MCF 10A (cell line): ENCODE measurements at regions not wholly inside any gene's neighbourhood (a gene's known extent, or its start where the extent isn't known, plus 50 kb on each side); places are given as distances from the start of the nearest gene placed in this dataset.

Experiments
- BruUV-seq: library from RNA; stranded (reverse); fragments of 400-500 nt; replicated peaks from 2 replicates; lab custom pipeline; 2021; lab: Mats Ljungman, UMichigan
- CTCF ChIA-PET: fragments of 300-600 bp; sonication (Branson Sonifier 250); formaldehyde crosslinking; extraction: SDS; loops from one replicate; lab custom pipeline; 2021; ENCODE audit warnings: antibody characterized with exemption, inconsistent platforms; lab: Yijun Ruan, JAX
- POLR2A ChIA-PET: fragments of 300-600, 350-650 bp; sonication (Branson Sonifier 250); formaldehyde crosslinking; extraction: SDS; loops from one replicate; lab custom pipeline; 2020; ENCODE audit warnings: antibody characterized with exemption, inconsistent platforms; lab: Yijun Ruan, JAX
- DNase-seq: peaks from one replicate; pipeline ENCODE4 v3.0.0-alpha.2; 2018; ENCODE audit not compliant: unreplicated experiment
- H3K27ac Mint-ChIP-seq: one replicate; pipeline ENCODE4 v1.8.0; 2022; ENCODE audit warnings: mild to moderate bottlenecking, low read depth, mixed read lengths; ENCODE audit not compliant: unreplicated experiment
- H3K27me3 Mint-ChIP-seq: one replicate; pipeline ENCODE4 v1.8.0; 2022; ENCODE audit warnings: mixed read lengths; ENCODE audit not compliant: insufficient read depth, unreplicated experiment
- H3K36me3 Mint-ChIP-seq: one replicate; pipeline ENCODE4 v1.8.0; 2022; ENCODE audit warnings: mild to moderate bottlenecking, moderate library complexity, mixed read lengths; ENCODE audit not compliant: insufficient read depth, unreplicated experiment
- H3K4me1 Mint-ChIP-seq: one replicate; pipeline ENCODE4 v1.8.0; 2022; ENCODE audit warnings: mixed read lengths; ENCODE audit not compliant: insufficient read depth, unreplicated experiment
- H3K4me3 Mint-ChIP-seq: one replicate; pipeline ENCODE4 v1.8.0; 2022; ENCODE audit warnings: mild to moderate bottlenecking, moderate library complexity, mixed read lengths; ENCODE audit not compliant: unreplicated experiment
- H3K9me3 Mint-ChIP-seq: one replicate; pipeline ENCODE4 v1.8.0; 2022; ENCODE audit warnings: mixed read lengths; ENCODE audit not compliant: unreplicated experiment
- intact Hi-C: fragments of 100-400 bp; cut with micrococcal nuclease; formaldehyde crosslinking; loops from 2 replicates; pipeline ENCODE4 v1.14.1; 2022
- TF ChIP-seq, protein P1 (sequence below): fragments of 200-600 bp; IDR thresholded peaks from one replicate; pipeline ENCODE4 v1.8.0; 2022; ENCODE audit warnings: antibody characterized with exemption, mild to moderate bottlenecking; ENCODE audit not compliant: unreplicated experiment

DNA sequence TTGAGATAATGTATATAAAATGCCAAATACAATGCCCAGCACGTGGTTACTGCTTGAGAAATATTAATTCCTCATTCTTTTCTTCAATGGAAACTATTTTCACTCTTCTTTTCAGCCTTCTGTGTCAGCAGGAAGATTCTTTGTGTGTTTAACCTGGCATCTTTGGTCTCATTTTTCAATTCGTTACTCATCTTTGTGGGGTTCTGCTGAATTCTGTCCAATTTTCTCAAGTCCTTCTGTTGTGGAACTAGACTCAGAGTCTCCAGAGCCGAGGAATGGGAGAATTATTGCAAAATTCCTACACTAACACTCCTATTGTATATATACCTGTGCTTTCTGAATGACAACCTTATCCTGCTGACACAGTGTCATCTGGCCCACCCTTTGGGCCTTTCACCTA is 96.8 kb upstream of the RGMA start:
- CTCF ChIA-PET, result no interaction called here
- no peaks in the 10 kb centered on the region for H3K36me3 Mint-ChIP-seq

DNA sequence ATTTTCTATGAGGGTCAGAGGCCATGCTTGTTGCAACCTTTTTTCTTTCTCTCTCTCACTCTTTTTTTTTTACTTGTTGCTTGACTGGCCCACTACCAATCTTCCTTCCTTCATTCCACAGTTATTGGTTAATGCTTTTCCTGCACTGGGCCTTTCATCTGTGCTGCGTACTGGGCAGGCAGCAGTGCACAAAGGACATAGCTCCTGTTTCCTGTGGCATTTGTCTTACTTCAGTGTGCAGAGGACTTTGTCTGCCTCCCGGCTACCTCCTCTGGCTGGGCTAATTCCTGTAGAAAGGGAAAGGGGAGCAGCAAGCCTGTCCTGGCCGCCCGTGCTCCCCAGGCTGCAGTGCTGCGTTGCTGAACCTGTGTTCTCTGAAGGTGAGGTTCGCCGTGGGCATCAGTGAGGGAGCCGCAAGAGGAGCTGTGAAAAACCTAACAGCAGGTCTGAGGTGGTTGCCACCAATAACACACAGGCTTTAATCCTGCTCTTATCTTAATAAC is 93.7 kb upstream of the RGMA start:
- H3K4me3 Mint-ChIP-seq, result no peak overlapping the region
- intact Hi-C loops, result no loop called here
- no peak overlapping the region for H3K27ac Mint-ChIP-seq
- no peaks in the 10 kb centered on the region for H3K36me3 Mint-ChIP-seq
- POLR2A ChIA-PET, result interaction anchor here (0.8 kb wide), 1 partner anchor 10 kb away, joined by 3 read pairs; no protein-coding TSS in a partner anchor
- no peaks in the 10 kb centered on the region for H3K27me3 Mint-ChIP-seq
- H3K9me3 Mint-ChIP-seq, result no peaks in the 10 kb centered on the region
- CTCF ChIA-PET, result interaction anchor here (1.2 kb wide), 1 partner anchor 8 kb away, joined by 4 read pairs; no protein-coding TSS in a partner anchor
- H3K4me1 Mint-ChIP-seq, result peaks cover 7% of the 10 kb centered on the region
- BruUV-seq, result no TSS peak
- TF ChIP-seq, protein P1, sequence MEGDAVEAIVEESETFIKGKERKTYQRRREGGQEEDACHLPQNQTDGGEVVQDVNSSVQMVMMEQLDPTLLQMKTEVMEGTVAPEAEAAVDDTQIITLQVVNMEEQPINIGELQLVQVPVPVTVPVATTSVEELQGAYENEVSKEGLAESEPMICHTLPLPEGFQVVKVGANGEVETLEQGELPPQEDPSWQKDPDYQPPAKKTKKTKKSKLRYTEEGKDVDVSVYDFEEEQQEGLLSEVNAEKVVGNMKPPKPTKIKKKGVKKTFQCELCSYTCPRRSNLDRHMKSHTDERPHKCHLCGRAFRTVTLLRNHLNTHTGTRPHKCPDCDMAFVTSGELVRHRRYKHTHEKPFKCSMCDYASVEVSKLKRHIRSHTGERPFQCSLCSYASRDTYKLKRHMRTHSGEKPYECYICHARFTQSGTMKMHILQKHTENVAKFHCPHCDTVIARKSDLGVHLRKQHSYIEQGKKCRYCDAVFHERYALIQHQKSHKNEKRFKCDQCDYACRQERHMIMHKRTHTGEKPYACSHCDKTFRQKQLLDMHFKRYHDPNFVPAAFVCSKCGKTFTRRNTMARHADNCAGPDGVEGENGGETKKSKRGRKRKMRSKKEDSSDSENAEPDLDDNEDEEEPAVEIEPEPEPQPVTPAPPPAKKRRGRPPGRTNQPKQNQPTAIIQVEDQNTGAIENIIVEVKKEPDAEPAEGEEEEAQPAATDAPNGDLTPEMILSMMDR, result no peak
- DNase-seq, result no peak

More for the DNA sequence above, 96.8 kb upstream of the RGMA start:
- no TSS peak for BruUV-seq
- H3K4me3 Mint-ChIP-seq, result no peak overlapping the region
- intact Hi-C loops, result no loop called here
- H3K9me3 Mint-ChIP-seq, result no peaks in the 10 kb centered on the region
- H3K27me3 Mint-ChIP-seq, result no peaks in the 10 kb centered on the region
- peak; percentile 11 for DNase-seq
- H3K4me1 Mint-ChIP-seq, result peaks cover 7% of the 10 kb centered on the region
- TF ChIP-seq, protein P1, result no peak
- no peak overlapping the region for H3K27ac Mint-ChIP-seq
- POLR2A ChIA-PET, result no interaction called here

DNA sequence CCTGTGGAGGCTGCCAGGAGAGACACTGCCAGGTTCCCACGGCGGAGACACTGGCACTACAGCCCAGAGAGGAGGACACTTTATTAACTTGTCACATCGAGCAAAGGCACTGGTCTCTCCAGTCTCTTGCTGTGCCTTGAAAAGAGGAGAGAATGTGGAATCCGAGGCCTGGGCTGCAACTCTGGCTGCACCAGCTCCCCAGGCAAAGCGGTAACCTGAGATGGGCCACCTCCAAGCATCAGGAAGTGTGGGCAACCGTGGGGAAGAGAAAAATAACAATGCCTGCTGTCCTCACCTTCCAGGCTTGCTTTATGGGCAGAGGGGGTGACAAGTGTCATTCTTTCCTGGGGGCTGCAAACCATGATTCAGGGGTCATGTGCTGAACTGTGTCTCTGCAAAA is 91.6 kb upstream of the RGMA start:
- Mint-ChIP-seq H3K27me3 (no peaks in the 10 kb centered on the region), H3K4me1 (peaks cover 3% of the 10 kb centered on the region), H3K9me3 (no peaks in the 10 kb centered on the region), H3K27ac (no peak overlapping the region), H3K36me3 (no peaks in the 10 kb centered on the region), H3K4me3 (no peak overlapping the region)
- CTCF ChIA-PET, result interaction anchor here (0.6 kb wide), 1 partner anchor 16 kb away, joined by 4 read pairs; no protein-coding TSS in a partner anchor
- POLR2A ChIA-PET, result no interaction called here
- intact Hi-C loops, result no loop called here
- TF ChIP-seq, protein P1, result no peak
- no TSS peak for BruUV-seq
- no peak for DNase-seq

DNA sequence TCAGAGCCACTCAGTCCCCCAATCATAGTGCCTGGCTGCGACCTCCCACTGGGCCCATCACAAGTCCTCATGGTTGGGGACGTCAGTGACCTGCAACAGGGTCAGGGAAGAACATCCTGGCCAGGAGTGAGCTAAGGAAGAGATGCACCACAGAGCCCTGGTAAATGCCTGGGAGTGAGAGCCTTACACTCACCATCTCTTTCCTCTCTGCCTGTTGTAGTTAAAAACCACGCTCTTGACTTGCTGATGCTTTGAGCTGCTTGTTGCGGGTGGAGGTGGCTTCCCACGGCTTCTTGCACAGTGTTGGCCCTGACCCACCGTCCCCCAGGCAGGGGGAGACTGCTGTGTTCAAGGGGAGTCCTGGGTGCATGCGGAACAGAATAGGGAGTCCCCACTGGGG is 91.1 kb upstream of the RGMA start:
- Mint-ChIP-seq H3K9me3 (no peaks in the 10 kb centered on the region), H3K27ac (no peak overlapping the region)
- CTCF ChIA-PET, result interaction anchor here (0.6 kb wide), 1 partner anchor 16 kb away, joined by 4 read pairs; no protein-coding TSS in a partner anchor

More for the DNA sequence above, 91.1 kb upstream of the RGMA start:
- no peaks in the 10 kb centered on the region for H3K27me3 Mint-ChIP-seq
- intact Hi-C loops, result no loop called here
- H3K4me1 Mint-ChIP-seq, result no peaks in the 10 kb centered on the region
- no peak overlapping the region for H3K4me3 Mint-ChIP-seq
- H3K36me3 Mint-ChIP-seq, result no peaks in the 10 kb centered on the region
- DNase-seq, result no peak
- no TSS peak for BruUV-seq
- TF ChIP-seq, protein P1, result no peak
- POLR2A ChIA-PET, result no interaction called here
